GM18873 (cell line): ENCODE measurements at regions not wholly inside any gene's neighbourhood (a gene's known extent, or its start where the extent isn't known, plus 50 kb on each side); places are given as distances from the start of the nearest gene placed in this dataset.
"Not testable (repeated sequence)": the region's sequence is repeated elsewhere in the genome, so short reads cannot be mapped to it uniquely, and the experiment has no call there.

Experiments
- ATAC-seq: cut with Tn5 transposase; IDR thresholded peaks from one replicate; pipeline ENCODE4 v1.9.1; 2021; ENCODE audit warnings: mild to moderate bottlenecking, moderate library complexity, moderate number of reproducible peaks; ENCODE audit not compliant: unreplicated experiment, low FRiP score

DNA sequence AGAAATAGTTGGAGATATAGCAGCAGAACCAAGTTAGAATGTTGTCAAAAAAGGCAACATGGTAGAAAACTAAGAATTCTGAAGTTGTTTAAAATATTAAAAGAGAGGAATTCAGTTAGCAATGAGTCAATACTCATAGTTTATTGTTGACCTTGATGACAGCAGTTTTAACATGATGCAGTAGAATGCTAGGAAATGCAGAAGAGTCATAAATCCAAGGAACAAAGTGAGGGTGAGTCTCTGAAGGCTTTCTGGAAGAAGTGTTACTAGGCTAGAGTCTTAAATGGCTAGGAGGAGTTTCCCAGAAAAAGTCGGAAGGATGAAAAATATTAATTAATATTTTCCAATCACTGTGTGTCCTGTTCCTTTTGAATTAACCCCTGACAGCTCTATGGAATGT is 807.3 kb downstream of the TSN start:
- ATAC-seq, result no peak

DNA sequence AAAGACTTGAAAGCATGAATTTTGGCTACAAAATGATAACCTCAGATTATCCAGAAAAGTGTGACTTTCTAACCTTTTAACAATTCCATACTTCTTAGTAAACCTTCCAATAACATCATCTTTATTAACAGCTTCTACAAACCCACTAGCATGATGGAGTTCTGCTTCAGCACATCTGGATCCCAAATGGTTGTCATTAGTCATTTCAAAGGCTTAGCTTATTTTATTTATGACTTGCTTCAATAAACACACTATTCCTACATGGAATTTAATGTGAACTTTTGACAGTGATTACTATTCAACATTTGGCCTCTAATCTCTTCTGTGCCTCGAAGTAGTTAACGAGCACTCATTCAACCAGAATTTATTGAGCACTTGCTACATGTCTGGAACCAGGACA is 808.3 kb downstream of the TSN start:
- no peak for ATAC-seq

DNA sequence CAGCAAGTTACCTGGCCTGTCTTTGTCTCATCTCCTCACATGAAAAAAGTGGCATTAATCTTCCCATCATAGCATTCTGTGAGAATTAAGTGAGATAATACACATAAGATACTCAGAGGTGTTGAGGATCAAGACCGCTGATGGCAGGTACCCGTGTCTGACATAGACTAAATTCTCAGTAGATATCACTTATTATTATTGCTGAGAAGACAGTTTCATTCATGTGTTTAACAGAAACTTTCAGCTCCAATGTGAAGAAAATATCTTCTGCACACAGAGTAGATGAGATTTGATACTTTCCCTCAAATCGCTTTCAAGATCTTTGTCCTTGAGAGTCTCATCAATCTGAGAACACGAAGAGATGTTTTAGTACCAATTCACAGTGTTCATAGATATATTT is 809.4 kb downstream of the TSN start:
- no peak for ATAC-seq

DNA sequence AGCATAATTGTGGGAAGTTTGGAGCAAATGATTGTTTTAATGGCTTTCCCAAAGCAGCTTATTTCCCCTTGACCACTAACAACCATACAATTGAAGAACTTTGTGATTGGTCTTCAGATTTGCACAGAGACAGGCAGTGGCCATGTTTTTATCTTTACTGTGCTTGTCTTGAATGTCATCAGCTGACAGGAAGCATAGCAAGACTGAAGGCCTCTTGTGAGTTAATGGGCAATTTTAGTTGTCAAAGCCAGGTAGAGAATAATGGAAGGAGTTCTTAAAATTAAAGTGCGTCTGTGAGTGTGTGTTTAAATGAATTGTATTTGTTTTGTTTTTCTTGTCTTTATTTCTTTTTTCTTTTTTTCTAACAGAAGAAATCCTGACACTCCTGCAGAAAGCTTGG is 809.9 kb downstream of the TSN start:
- ATAC-seq, result no peak

- no peak for ATAC-seq
Measured at GRCh38 chr2:122570641-122571040, 815.2 kb downstream of the TSN start.

DNA sequence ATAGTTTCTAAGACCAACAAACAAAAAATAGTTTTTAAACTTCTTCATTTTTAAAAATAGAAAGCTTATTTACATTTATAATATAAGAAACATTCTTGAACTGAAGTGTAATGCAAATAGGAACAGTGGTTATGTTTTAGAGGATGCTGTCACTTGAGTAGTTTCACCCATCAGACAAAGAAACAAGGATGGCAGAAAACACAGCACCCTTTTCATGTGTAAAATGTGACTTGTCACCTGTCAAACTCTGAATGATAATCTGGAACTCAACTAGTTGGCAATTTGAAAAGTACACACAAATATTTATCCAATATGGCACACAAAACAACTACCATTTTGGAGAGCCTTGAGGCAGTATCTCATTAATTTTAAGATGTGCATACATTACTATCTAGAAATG is 816.0 kb downstream of the TSN start:
- ATAC-seq, result not testable (repeated sequence)

GRCh38 chr2:122575076-122575475 is 819.6 kb downstream of the TSN start:
- no peak for ATAC-seq

GRCh38 chr2:122583159-122583917 is 827.9 kb downstream of the TSN start:
- ATAC-seq, result no peak

DNA sequence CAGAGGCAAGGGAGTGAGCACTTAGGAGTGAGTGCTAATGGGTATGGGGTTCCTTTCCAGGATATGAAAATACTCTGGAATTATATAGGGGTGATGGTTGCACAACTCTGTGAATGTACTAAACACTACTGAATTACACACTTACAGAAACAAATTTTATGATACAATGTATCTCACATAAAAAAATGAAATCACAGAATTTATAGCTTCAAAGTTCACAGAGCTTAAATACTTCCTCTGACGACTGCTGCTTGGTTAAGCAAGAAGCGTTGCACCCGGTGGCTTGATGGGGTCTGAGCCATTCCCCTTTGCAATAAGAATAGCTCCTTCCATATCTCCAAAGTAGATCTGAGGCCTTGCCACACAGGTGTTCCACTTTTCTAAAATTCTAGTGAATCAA is 835.1 kb downstream of the TSN start:
- no peak for ATAC-seq

DNA sequence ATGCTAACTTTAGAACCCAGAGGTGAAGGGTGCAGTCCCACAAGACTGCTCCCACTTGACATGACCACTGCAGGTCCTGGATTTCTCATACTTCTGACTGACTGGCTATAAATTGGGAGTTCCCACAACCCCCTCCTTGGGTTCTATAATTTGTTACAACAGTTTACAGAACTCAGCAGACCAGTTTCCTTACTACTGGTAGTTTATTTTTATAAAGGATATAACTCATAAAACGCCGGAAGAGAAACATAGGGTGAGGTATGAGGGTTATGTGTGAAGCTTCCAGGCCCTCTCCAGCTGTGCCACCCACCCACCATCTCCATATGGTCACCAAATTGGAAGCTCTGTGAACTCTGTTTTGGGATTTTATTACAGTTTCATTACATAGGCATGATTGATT is 839.6 kb downstream of the TSN start:
- no peak for ATAC-seq

DNA sequence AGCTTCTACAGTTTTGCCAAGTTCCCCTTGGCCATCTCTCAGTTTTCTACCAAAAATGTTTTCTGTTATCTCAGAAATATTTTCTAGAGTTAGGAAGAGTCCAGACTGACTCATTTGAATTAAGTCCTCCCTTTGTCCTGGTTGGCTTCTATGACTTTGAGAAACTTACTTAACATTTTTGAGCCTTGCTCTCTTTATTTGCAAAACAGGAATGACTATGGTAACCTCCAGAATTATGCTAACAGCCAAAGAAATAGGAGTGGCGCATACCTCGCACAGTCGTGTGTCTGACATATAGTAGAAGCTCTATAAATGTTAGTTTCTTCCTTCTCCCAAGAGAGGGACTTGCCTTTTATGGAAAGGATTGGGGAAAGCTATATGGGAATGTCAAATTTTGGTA is 841.1 kb downstream of the TSN start:
- ATAC-seq, result no peak

GRCh38 chr2:122598784-122599183 is 843.3 kb downstream of the TSN start:
- no peak for ATAC-seq

GRCh38 chr2:122610948-122611609 is 855.6 kb downstream of the TSN start:
- ATAC-seq, result no peak

DNA sequence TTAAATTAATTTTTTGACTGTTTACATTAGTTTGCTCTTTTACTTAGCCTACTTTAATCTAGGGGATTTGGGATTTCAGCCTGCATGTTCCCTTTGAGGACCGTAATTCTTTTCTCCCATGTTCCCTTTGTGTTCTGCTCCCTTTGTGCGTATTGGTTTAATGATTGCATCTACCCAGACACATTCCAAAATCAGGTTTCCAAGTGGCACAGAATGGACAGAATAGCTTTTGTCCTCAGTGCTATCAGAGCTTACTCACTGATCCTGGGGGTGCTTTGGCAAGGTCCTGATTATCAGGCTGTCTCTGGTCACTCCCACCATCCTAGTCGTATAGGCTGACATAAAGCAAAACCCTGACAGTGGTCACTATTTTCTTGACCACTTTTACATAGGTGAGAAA is 867.5 kb downstream of the TSN start:
- ATAC-seq, result no peak

GRCh38 chr2:122627388-122627787 is 871.9 kb downstream of the TSN start:
- ATAC-seq, result no peak

- ATAC-seq, result no peak
Measured at GRCh38 chr2:122634256-122634655, 878.8 kb downstream of the TSN start.

DNA sequence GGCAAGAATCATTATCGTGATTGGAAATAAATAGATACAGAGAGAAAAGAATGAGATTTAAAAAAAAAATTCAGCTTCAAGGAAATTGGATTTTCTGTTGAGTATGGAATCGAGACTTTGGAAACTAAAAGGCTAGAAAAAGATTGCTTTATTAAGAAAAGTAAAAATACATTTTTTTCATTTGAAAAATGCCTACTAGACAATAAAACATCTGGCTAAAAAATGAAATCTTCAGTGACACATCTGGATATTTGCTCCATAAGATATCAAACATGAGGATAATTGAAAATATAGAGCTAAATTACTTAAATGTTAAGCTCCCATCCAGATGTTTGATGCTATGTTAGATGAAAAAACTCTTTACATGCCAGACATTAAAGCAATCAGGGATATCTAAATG is 879.5 kb downstream of the TSN start:
- ATAC-seq, result no peak

GRCh38 chr2:122635686-122636085 is 880.2 kb downstream of the TSN start:
- ATAC-seq, result no peak

- ATAC-seq, result no peak
Measured at GRCh38 chr2:122636097-122636496, 880.6 kb downstream of the TSN start.

DNA sequence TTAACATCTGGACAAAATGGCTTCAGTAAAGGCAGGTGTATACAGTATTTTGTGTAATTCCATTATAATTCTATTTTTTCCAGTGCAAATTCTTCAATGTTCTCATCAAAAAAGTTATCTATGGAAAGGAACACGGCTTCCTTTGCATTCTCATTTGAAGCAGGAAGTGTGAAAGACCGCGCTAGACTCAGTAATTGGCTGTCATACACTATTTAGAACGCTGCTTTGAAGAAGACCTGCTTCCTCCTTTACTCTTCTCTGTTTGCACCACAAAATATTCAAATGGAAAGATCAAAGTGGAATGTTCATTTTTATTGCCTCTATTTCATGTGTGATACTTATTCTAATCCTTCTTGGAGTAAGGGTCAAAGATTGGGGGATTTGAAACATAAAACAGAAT is 883.7 kb downstream of the TSN start:
- ATAC-seq, result no peak

DNA sequence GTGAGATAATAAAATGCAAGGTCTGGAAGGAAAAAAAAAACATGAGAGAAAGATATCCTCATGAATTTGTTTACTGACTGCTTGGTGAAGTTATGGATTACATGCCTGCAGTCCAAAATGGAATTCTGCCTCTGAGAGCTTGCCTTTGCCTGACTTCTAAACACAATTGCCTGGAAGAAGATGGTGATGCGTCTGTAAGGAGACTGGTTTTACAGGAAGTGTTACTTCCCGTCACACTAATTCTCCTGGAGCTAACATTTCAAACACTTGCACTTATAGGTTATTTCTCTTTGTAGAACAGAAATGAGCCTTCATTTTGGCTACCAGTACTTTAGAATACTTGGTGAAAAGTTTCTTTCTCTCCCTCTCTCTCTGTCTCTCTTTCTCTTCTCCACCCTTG is 884.3 kb downstream of the TSN start:
- ATAC-seq, result no peak

DNA sequence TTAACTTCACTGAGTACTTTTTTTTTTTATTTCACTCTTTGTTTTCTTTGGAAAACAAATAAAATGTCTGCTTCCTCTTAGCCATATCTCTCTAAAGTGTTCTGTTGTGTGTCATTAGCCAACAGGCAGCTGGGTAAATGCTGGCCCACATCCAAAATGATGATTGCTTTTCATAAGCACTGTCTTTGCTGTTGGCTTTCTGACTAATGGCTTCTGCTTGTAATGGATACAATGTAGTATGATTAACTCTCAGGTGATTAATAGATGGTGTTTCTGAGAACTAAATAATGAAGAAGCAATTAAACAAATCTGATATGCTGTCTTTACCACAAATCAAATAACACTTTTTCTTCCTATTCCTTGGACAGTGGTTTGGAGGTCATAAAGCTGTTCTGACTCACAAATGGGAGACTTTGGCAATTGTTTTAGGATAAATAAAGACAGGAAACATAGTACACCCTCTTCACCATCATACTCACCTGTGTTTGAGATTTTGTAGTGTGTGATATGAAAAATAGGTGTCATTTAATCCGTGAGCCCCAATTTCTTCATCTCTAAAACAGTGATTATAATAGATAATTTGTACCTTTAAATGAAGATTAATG is 888.4 kb downstream of the TSN start:
- no peak for ATAC-seq
